ENCODE measurements at regions not wholly inside any gene's neighbourhood (a gene's known extent, or its start where the extent isn't known, plus 50 kb on each side); places are given as distances from the start of the nearest gene placed in this dataset.

- no peak for DNase-seq
Observed at GRCh38 chr13:99819967-99820366, 151.6 kb downstream of the ZIC5 start.

GRCh38 chr13:99816321-99816720 lies 155.2 kb downstream of the ZIC5 start:
- no peak for DNase-seq

GRCh38 chr13:99813336-99814095 lies 158.1 kb downstream of the ZIC5 start:
- DNase-seq = no peak

GRCh38 chr13:99812625-99813024 lies 158.9 kb downstream of the ZIC5 start:
- no peak for DNase-seq

- DNase-seq = no peak
Observed at GRCh38 chr13:99811067-99811700, 160.4 kb downstream of the ZIC5 start.

GRCh38 chr13:99809926-99810325 lies 161.6 kb downstream of the ZIC5 start:
- no peak for DNase-seq

GRCh38 chr13:99809496-99809895 lies 162.1 kb downstream of the ZIC5 start:
- DNase-seq = no peak

GRCh38 chr13:99808786-99809185 lies 162.8 kb downstream of the ZIC5 start:
- no peak for DNase-seq

GRCh38 chr13:99806671-99807070 lies 164.9 kb downstream of the ZIC5 start:
- no peak for DNase-seq

- DNase-seq = no peak
Observed at GRCh38 chr13:99805361-99805760, 166.2 kb downstream of the ZIC5 start.

GRCh38 chr13:99803141-99803540 lies 168.4 kb downstream of the ZIC5 start:
- no peak for DNase-seq

GRCh38 chr13:99802416-99802815 lies 169.2 kb downstream of the ZIC5 start:
- no peak for DNase-seq

- no peak for DNase-seq
Observed at GRCh38 chr13:99800951-99801350, 170.6 kb downstream of the ZIC5 start.

- DNase-seq = no peak
Observed at GRCh38 chr13:99800011-99800410, 171.6 kb downstream of the ZIC5 start.

GRCh38 chr13:99798756-99799155 lies 172.8 kb downstream of the ZIC5 start:
- no peak for DNase-seq

GRCh38 chr13:99797691-99798090 lies 173.9 kb downstream of the ZIC5 start:
- DNase-seq = no peak

- DNase-seq = no peak
Observed at GRCh38 chr13:99796175-99796819, 175.3 kb downstream of the ZIC5 start.

- no peak for DNase-seq
Observed at GRCh38 chr13:99792079-99792921, 179.3 kb downstream of the ZIC5 start.

- DNase-seq = no peak
Observed at GRCh38 chr13:99782669-99783068, 188.9 kb downstream of the ZIC5 start.

- DNase-seq = no peak
Observed at GRCh38 chr13:99778500-99778899, 193.1 kb downstream of the ZIC5 start.

GRCh38 chr13:99777873-99778272 lies 193.7 kb downstream of the ZIC5 start:
- no peak for DNase-seq

- DNase-seq = no peak
Observed at GRCh38 chr13:99774644-99775043, 196.9 kb downstream of the ZIC5 start.

- DNase-seq = no peak
Observed at GRCh38 chr13:99768986-99769385, 202.6 kb downstream of the ZIC5 start.
